Dendritic cell treated with granulocyte-macrophage colony-stimulating factor and Interleukin-4, amounts not matched to agents 40 ng/mL and 50 ng/mL, for 4 days (primary cell): ENCODE measurements at regions not wholly inside any gene's neighbourhood (a gene's known extent, or its start where the extent isn't known, plus 50 kb on each side); places are given as distances from the start of the nearest gene placed in this dataset.
"Not testable (repeated sequence)": the region's sequence is repeated elsewhere in the genome, so short reads cannot be mapped to it uniquely, and the experiment has no call there.

Experiments used
- H3K27ac Mint-ChIP-seq: one replicate; pipeline ENCODE4 v1.8.0; 2022; ENCODE audit warnings: mild to moderate bottlenecking, mixed read lengths
- H3K27me3 Mint-ChIP-seq: one replicate; pipeline ENCODE4 v1.8.0; 2022; ENCODE audit warnings: mild to moderate bottlenecking, mixed read lengths
- H3K36me3 Mint-ChIP-seq: one replicate; pipeline ENCODE4 v1.8.0; 2022; ENCODE audit warnings: low read depth, mixed read lengths
- H3K4me1 Mint-ChIP-seq: one replicate; pipeline ENCODE4 v1.8.0; 2022; ENCODE audit warnings: low read depth, mixed read lengths
- H3K4me3 Mint-ChIP-seq: one replicate; pipeline ENCODE4 v1.8.0; 2022; ENCODE audit warnings: mild to moderate bottlenecking, moderate library complexity, mixed read lengths
- H3K9me3 Mint-ChIP-seq: one replicate; pipeline ENCODE4 v1.8.0; 2022; ENCODE audit warnings: mixed read lengths
- intact Hi-C: fragments of 100-400 bp; cut with micrococcal nuclease; formaldehyde crosslinking; loops from one replicate; pipeline ENCODE4 v1.15.0; 2022

GRCh38 chr11:103596315-103596714 is 440.1 kb upstream of the DDI1 start:
- Mint-ChIP-seq H3K36me3 (no peaks in the 10 kb centered on the region), H3K4me1 (no peaks in the 10 kb centered on the region), H3K4me3 (no peak overlapping the region), H3K9me3 (no peaks in the 10 kb centered on the region), H3K27me3 (no peaks in the 10 kb centered on the region), H3K27ac (no peak overlapping the region)
- intact Hi-C loops: no loop called here

GRCh38 chr11:103601225-103601846 is 435.1 kb upstream of the DDI1 start:
- H3K4me3 Mint-ChIP-seq: no peak overlapping the region
- H3K27me3 Mint-ChIP-seq: no peaks in the 10 kb centered on the region
- H3K27ac Mint-ChIP-seq: no peak overlapping the region
- no peaks in the 10 kb centered on the region for H3K9me3 Mint-ChIP-seq
- intact Hi-C loops: loop anchor here (5.0 kb wide), 1 partner anchor 274 kb away; no protein-coding TSS in a partner anchor
- H3K36me3 Mint-ChIP-seq: no peaks in the 10 kb centered on the region
- H3K4me1 Mint-ChIP-seq: no peaks in the 10 kb centered on the region

- Mint-ChIP-seq H3K36me3 (no peaks in the 10 kb centered on the region), H3K4me3 (no peak overlapping the region), H3K27me3 (no peaks in the 10 kb centered on the region), H3K4me1 (no peaks in the 10 kb centered on the region), H3K9me3 (no peaks in the 10 kb centered on the region), H3K27ac (no peak overlapping the region)
- intact Hi-C loops: loop anchor here (5.0 kb wide), 1 partner anchor 276 kb away; no protein-coding TSS in a partner anchor
These were observed 433.6 kb upstream of the DDI1 start for GRCh38 chr11:103602840-103603239.

- Mint-ChIP-seq H3K27me3 (no peaks in the 10 kb centered on the region), H3K27ac (no peak overlapping the region), H3K4me1 (no peaks in the 10 kb centered on the region), H3K4me3 (no peak overlapping the region), H3K9me3 (no peaks in the 10 kb centered on the region), H3K36me3 (no peaks in the 10 kb centered on the region)
- intact Hi-C loops: loop anchor here (5.0 kb wide), 1 partner anchor 277 kb away; no protein-coding TSS in a partner anchor
These were observed 432.1 kb upstream of the DDI1 start for GRCh38 chr11:103604310-103604709.

GRCh38 chr11:103608566-103608965 is 427.9 kb upstream of the DDI1 start:
- no peaks in the 10 kb centered on the region for H3K27me3 Mint-ChIP-seq
- intact Hi-C loops: no loop called here
- no peak overlapping the region for H3K4me3 Mint-ChIP-seq
- H3K36me3 Mint-ChIP-seq: no peaks in the 10 kb centered on the region
- H3K9me3 Mint-ChIP-seq: peaks cover 10% of the 10 kb centered on the region
- no peaks in the 10 kb centered on the region for H3K4me1 Mint-ChIP-seq
- H3K27ac Mint-ChIP-seq: no peak overlapping the region

DNA sequence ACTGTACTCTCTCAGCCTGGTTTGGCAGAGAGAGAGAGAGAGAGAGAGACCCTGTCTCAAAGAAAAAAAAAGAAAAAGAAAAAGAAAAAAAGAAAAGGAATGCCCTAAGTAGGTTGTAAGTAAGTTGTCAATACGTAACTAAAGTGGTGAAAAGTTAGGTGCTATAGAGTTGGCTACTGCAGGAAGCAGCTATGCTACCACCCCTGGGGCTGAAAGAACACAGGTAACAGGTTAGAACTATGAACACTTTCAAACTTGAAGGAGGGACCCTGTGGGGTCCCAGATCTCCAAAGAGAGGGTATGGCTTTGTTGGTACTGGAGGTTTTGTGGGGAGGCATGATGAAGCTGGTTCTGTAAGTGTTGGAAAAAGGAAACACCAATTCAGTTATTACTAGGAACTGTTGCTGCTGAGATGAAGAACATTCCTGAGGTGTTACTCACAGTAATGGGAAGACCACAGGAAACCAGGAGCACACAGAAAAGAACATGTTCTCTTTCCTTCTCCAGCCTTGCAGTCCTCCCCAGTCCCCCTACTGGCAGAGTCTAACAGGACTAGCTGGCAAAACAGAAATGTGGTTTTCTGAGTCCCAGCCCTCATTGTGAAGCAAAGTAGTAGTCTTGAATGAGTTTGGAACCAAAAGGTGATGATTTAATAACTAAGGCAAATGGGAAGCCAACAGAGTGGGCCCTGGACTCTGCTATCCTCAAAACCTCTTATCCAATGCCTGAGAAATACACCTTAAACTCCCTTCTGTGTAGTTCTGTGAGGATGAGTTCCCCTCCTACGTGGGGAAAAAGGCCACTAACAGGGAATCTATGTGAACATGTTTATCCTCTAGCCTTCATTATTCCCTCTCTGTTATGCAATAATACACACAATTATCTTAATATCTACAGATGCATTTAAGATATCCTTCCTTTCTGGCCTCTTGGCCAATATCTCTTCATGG is 427.0 kb upstream of the DDI1 start:
- H3K9me3 Mint-ChIP-seq: peaks cover 10% of the 10 kb centered on the region
- no peaks in the 10 kb centered on the region for H3K27me3 Mint-ChIP-seq
- H3K4me3 Mint-ChIP-seq: no peak overlapping the region
- no peak overlapping the region for H3K27ac Mint-ChIP-seq
- no peaks in the 10 kb centered on the region for H3K36me3 Mint-ChIP-seq
- no peaks in the 10 kb centered on the region for H3K4me1 Mint-ChIP-seq
- intact Hi-C loops: no loop called here

GRCh38 chr11:103610435-103610834 is 426.0 kb upstream of the DDI1 start:
- Mint-ChIP-seq H3K36me3 (no peaks in the 10 kb centered on the region), H3K9me3 (peaks cover 10% of the 10 kb centered on the region), H3K27me3 (no peaks in the 10 kb centered on the region), H3K4me1 (no peaks in the 10 kb centered on the region), H3K4me3 (no peak overlapping the region), H3K27ac (no peak overlapping the region)
- intact Hi-C loops: no loop called here

- H3K36me3 Mint-ChIP-seq, H3K4me1 Mint-ChIP-seq, H3K9me3 Mint-ChIP-seq, H3K4me3 Mint-ChIP-seq, H3K27ac Mint-ChIP-seq, H3K27me3 Mint-ChIP-seq, intact Hi-C loops: not testable (repeated sequence)
These were observed 424.7 kb upstream of the DDI1 start for GRCh38 chr11:103611526-103612260.

GRCh38 chr11:103612451-103612850 is 424.0 kb upstream of the DDI1 start:
- H3K36me3 Mint-ChIP-seq, intact Hi-C loops, H3K9me3 Mint-ChIP-seq: not testable (repeated sequence)

DNA sequence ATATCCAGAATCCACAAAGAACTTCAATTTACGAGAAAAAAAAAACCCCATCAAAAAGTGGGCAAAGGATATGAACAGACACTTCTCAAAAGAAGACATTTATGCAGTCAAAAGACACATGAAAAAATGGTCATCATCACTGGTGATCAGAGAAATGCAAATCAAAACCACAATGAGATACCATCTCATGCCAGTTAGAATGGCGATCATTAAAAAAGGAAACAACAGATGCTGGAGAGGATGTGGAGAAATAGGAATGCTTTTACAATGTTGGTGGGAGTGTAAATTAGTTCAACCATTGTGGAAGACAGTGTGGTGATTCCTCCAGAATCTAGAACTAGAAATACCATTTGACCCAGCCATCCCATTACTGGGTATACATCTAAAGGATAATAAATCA is 419.9 kb upstream of the DDI1 start:
- H3K27me3 Mint-ChIP-seq, H3K36me3 Mint-ChIP-seq, H3K4me1 Mint-ChIP-seq, intact Hi-C loops, H3K9me3 Mint-ChIP-seq, H3K4me3 Mint-ChIP-seq, H3K27ac Mint-ChIP-seq: not testable (repeated sequence)

More at GRCh38 chr11:103612451-103612850, 424.0 kb upstream of the DDI1 start:
- not testable (repeated sequence) for H3K4me3 Mint-ChIP-seq, H3K27ac Mint-ChIP-seq, H3K27me3 Mint-ChIP-seq, H3K4me1 Mint-ChIP-seq

- Mint-ChIP-seq H3K4me3 (no peak overlapping the region), H3K27ac (no peak overlapping the region), H3K27me3 (no peaks in the 10 kb centered on the region), H3K36me3 (no peaks in the 10 kb centered on the region), H3K4me1 (no peaks in the 10 kb centered on the region), H3K9me3 (no peaks in the 10 kb centered on the region)
- intact Hi-C loops: no loop called here
These were observed 417.9 kb upstream of the DDI1 start for GRCh38 chr11:103618528-103618927.

GRCh38 chr11:103619480-103619879 is 417.0 kb upstream of the DDI1 start:
- Mint-ChIP-seq H3K4me1 (no peaks in the 10 kb centered on the region), H3K27ac (no peak overlapping the region), H3K36me3 (no peaks in the 10 kb centered on the region), H3K27me3 (no peaks in the 10 kb centered on the region), H3K9me3 (no peaks in the 10 kb centered on the region), H3K4me3 (no peak overlapping the region)
- intact Hi-C loops: no loop called here

GRCh38 chr11:103619938-103620337 is 416.5 kb upstream of the DDI1 start:
- no peaks in the 10 kb centered on the region for H3K4me1 Mint-ChIP-seq
- no peak overlapping the region for H3K27ac Mint-ChIP-seq
- no peaks in the 10 kb centered on the region for H3K27me3 Mint-ChIP-seq
- intact Hi-C loops: no loop called here
- H3K36me3 Mint-ChIP-seq: no peaks in the 10 kb centered on the region
- no peak overlapping the region for H3K4me3 Mint-ChIP-seq
- no peaks in the 10 kb centered on the region for H3K9me3 Mint-ChIP-seq

- Mint-ChIP-seq H3K27ac (no peak overlapping the region), H3K4me3 (no peak overlapping the region), H3K4me1 (no peaks in the 10 kb centered on the region), H3K27me3 (no peaks in the 10 kb centered on the region), H3K36me3 (no peaks in the 10 kb centered on the region), H3K9me3 (no peaks in the 10 kb centered on the region)
- intact Hi-C loops: no loop called here
These were observed 414.1 kb upstream of the DDI1 start for GRCh38 chr11:103622296-103622695.
